ENCODE measurements at regions not wholly inside any gene's neighbourhood (a gene's known extent, or its start where the extent isn't known, plus 50 kb on each side); places are given as distances from the start of the nearest gene placed in this dataset.

DNA sequence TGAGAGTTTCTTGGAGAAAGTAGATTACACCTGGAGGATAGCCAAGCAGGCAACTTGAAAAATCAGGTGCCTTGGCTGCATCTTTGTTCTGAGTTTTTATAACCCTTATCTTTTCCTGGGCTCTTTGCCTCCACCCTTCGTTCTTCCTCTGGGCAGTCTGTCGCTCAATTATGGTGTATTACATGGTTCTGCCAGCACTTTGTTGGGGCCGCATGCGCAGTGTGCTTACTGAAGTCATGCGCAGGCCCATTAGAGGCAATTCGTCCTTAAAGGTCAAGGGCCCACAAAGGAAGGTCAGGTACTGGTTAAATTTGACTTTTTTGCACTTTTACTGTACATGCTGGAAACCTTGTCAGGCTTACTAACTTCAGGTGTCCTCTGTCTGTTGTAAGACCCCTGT, 761.9 kb upstream of the SLITRK5 start:
- TF ChIP-seq, protein P1, sequence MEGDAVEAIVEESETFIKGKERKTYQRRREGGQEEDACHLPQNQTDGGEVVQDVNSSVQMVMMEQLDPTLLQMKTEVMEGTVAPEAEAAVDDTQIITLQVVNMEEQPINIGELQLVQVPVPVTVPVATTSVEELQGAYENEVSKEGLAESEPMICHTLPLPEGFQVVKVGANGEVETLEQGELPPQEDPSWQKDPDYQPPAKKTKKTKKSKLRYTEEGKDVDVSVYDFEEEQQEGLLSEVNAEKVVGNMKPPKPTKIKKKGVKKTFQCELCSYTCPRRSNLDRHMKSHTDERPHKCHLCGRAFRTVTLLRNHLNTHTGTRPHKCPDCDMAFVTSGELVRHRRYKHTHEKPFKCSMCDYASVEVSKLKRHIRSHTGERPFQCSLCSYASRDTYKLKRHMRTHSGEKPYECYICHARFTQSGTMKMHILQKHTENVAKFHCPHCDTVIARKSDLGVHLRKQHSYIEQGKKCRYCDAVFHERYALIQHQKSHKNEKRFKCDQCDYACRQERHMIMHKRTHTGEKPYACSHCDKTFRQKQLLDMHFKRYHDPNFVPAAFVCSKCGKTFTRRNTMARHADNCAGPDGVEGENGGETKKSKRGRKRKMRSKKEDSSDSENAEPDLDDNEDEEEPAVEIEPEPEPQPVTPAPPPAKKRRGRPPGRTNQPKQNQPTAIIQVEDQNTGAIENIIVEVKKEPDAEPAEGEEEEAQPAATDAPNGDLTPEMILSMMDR (IDR thresholded peaks at IDR 0.05) = no peak
- no peak for TF ChIP-seq ZFX (IDR thresholded peaks at IDR 0.05; ENCODE audit: borderline replicate concordance)

All from 22Rv1 (cell line).